Small intestine (tissue), 7 donors: ENCODE measurements at regions not wholly inside any gene's neighbourhood (a gene's known extent, or its start where the extent isn't known, plus 50 kb on each side); places are given as distances from the start of the nearest gene placed in this dataset.

Experiments
- DNase-seq, 2 donors: peaks; one replicate each; pipeline versions ENCODE4 v3.0.0 to v3.0.0-alpha.2; 2013
- FAIRE-seq: peaks from 2 replicates; lab custom pipeline; 2012; peaks lifted over from hg19 to GRCh38; lab: Jason Lieb, UNC
- H3K27ac ChIP-seq, 3 donors: one replicate each; pipeline ENCODE4 v1.5.1; 2013; ENCODE audit warnings: low read length in 2 of 3, mild to moderate bottlenecking in 2 of 3, control low read depth in 1 of 3, inconsistent platforms in 1 of 3, low read depth in 1 of 3, moderate library complexity in 1 of 3
- H3K27me3 ChIP-seq, 3 donors: one replicate each; pipeline ENCODE4 v1.6.1; 2013; ENCODE audit warnings: low read length in 3 of 3, inconsistent platforms in 1 of 3; ENCODE audit not compliant: control insufficient read depth in 3 of 3, insufficient read depth in 3 of 3
- H3K36me3 ChIP-seq, 3 donors: one replicate each; pipeline ENCODE4 v1.6.1; 2013; ENCODE audit warnings: low read length in 3 of 3, inconsistent platforms in 1 of 3, low read depth in 1 of 3, mild to moderate bottlenecking in 1 of 3, moderate library complexity in 1 of 3; ENCODE audit not compliant: control insufficient read depth in 3 of 3, insufficient read depth in 2 of 3
- H3K4me1 ChIP-seq, 3 donors: one replicate each; pipeline ENCODE4 v1.6.1; 2013; ENCODE audit warnings: low read length in 2 of 3, inconsistent platforms in 1 of 3, low read depth in 1 of 3, mild to moderate bottlenecking in 1 of 3, moderate library complexity in 1 of 3; ENCODE audit not compliant: control insufficient read depth in 3 of 3, insufficient read depth in 2 of 3
- H3K4me3 ChIP-seq, 3 donors: one replicate each; pipeline ENCODE4 v1.5.1; 2013; ENCODE audit warnings: low read length in 3 of 3, control low read depth in 1 of 3, inconsistent platforms in 1 of 3, low read depth in 1 of 3, mild to moderate bottlenecking in 1 of 3, moderate library complexity in 1 of 3
- H3K9me3 ChIP-seq, 2 donors: one replicate each; pipeline ENCODE4 v1.6.1; 2013; ENCODE audit warnings: low read depth in 1 of 2, low read length in 1 of 2; ENCODE audit not compliant: control insufficient read depth in 2 of 2, insufficient read depth in 1 of 2
- WGBS, 3 donors: extraction: QIAGEN DNeasy Blood & Tissue Kit; methylation state at CpG; one replicate each; pipeline ENCODE4 v1.1.7; 2013; 5-methylcytosine and 5-hydroxymethylcytosine counted together
- donor health status: healthy with polysubstance abuse.
- donor health status: control.
- donor health status: control.
- donor health status: Bipolar disorder and iron deficiency.
- donor health status: healthy.

DNA sequence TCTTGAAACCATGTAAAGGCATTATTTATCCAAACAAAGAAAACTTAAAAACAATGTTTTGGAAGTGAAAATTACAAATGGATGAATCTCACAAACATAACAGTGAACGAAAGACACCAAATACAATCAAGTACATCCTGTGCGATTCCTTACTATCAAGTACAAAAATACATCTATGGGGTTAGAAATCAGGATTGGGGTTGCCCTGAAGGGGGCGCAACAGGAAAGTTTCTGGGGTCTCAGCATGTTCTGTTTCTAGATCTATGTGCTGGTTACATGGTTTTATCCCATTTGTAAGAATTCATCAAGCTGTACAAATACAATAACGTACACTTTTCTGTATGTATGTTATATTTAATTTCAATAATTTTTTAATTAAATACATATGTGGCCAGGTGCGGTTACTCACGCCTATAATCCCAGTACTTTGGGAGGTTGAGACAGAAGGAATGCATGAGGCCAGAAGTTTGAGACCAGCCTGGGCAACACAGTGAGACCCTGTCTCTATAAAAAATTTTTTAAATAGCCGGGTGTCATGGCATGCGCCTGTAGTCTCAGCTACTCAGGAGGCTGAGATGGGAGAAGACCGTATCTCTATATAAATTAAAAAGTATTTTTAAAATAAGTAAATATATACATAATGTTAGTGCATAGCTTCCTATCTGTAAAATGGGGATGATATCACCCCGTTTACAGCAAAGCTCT, 121.5 kb upstream of the SOD1 start:
- no peaks in the 10 kb centered on the region for H3K4me1 ChIP-seq
- H3K27ac ChIP-seq, result no peak overlapping the region
- DNase-seq (no peak), FAIRE-seq (no peak)
- H3K27me3 ChIP-seq, result no peaks in the 10 kb centered on the region
- WGBS, 3 donors, result 87 to 92% (median 88%) methylated on average over 10 of the region's 10 CpGs
- H3K4me3 ChIP-seq, result no peak overlapping the region
- H3K9me3 ChIP-seq, result no peaks in the 10 kb centered on the region
- no peaks in the 10 kb centered on the region for H3K36me3 ChIP-seq

GRCh38 chr21:31536138-31536537, 123.4 kb upstream of the SOD1 start:
- Histone ChIP-seq H3K27ac (no peak overlapping the region), H3K9me3 (no peaks in the 10 kb centered on the region), H3K4me3 (no peak overlapping the region), H3K4me1 (no peaks in the 10 kb centered on the region), H3K27me3 (no peaks in the 10 kb centered on the region), H3K36me3 (no peaks in the 10 kb centered on the region)
- WGBS, 3 donors, result 89 to 96% (median 90%) methylated on average over 8 of the region's 8 CpGs
- no peak for FAIRE-seq
- DNase-seq, result no peak

DNA sequence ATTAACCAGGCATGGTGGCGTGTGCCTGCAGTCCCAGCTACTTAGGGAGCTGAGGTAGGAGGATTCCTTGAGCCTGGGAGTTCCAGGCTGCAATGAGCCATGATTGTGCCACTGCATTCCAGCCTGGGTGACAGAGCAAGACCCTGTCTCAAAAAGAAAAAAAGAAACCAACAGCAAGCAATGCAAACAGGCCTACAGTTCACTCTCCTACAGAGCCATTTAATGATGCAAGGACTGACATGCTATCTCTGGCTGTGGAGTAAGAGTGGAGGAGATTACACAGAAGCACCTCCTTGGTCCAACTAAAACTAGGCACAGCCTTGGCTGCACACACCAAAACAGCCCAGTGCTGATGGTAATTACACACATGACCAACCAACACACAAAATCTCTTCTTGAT, 127.5 kb upstream of the SOD1 start:
- no peak overlapping the region for H3K27ac ChIP-seq
- H3K9me3 ChIP-seq, result no peaks in the 10 kb centered on the region
- no peaks in the 10 kb centered on the region for H3K36me3 ChIP-seq
- no peaks in the 10 kb centered on the region for H3K4me1 ChIP-seq
- no peaks in the 10 kb centered on the region for H3K27me3 ChIP-seq
- FAIRE-seq, result no peak
- H3K4me3 ChIP-seq, result no peak overlapping the region
- 71 to 86% (median 81%) methylated on average over 1 of the region's 1 CpG for WGBS, 3 donors
- no peak for DNase-seq

GRCh38 chr21:31530897-31531705, 128.4 kb upstream of the SOD1 start:
- 47 to 67% (median 52%) methylated on average over 10 of the region's 10 CpGs for WGBS, 3 donors
- H3K36me3 ChIP-seq, result no peaks in the 10 kb centered on the region
- FAIRE-seq (no peak), DNase-seq (no peak)
- H3K4me1 ChIP-seq, result no peaks in the 10 kb centered on the region
- H3K27me3 ChIP-seq, result no peaks in the 10 kb centered on the region
- no peak overlapping the region for H3K27ac ChIP-seq
- no peaks in the 10 kb centered on the region for H3K9me3 ChIP-seq
- no peak overlapping the region for H3K4me3 ChIP-seq

DNA sequence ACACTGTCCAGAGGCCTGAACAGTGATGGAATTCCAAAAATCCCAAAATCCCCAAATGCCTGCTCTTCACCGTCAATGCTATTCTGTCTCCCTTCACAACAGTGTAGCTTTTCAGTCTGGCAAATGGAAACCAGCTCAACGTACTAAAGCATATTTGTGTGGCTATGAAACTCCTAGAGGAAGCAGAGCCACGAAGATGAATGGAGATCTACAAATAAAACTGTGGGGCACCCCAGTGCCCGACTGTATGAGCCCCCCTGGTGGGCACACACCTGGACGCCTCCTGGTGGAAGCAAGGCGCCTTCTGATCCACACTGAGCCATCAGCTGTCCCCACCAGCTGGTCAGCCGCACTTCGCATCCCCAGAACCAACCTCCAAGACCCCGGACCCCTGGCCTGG, 129.1 kb upstream of the SOD1 start:
- no peak overlapping the region for H3K27ac ChIP-seq
- H3K36me3 ChIP-seq, result no peaks in the 10 kb centered on the region
- H3K27me3 ChIP-seq, result no peaks in the 10 kb centered on the region
- DNase-seq, result no peak
- H3K9me3 ChIP-seq, result no peaks in the 10 kb centered on the region
- H3K4me1 ChIP-seq, result no peaks in the 10 kb centered on the region
- FAIRE-seq, result no peak
- 82 to 86% (median 83%) methylated on average over 9 of the region's 9 CpGs for WGBS, 3 donors
- no peak overlapping the region for H3K4me3 ChIP-seq

GRCh38 chr21:31529406-31529805, 130.1 kb upstream of the SOD1 start:
- H3K4me1 ChIP-seq, result no peaks in the 10 kb centered on the region
- no peaks in the 10 kb centered on the region for H3K9me3 ChIP-seq
- WGBS, 3 donors, result 23 to 39% (median 31%) methylated on average over 1 of the region's 1 CpG
- no peaks in the 10 kb centered on the region for H3K27me3 ChIP-seq
- no peak for FAIRE-seq
- H3K4me3 ChIP-seq, result no peak overlapping the region
- H3K36me3 ChIP-seq, result no peaks in the 10 kb centered on the region
- H3K27ac ChIP-seq, result no peak overlapping the region
- DNase-seq, result no peak

GRCh38 chr21:31526040-31526439, 133.5 kb upstream of the SOD1 start:
- no peak overlapping the region for H3K27ac ChIP-seq
- no peaks in the 10 kb centered on the region for H3K4me1 ChIP-seq
- 90 to 98% (median 94%) methylated on average over 4 of the region's 4 CpGs for WGBS, 3 donors
- H3K36me3 ChIP-seq, result no peaks in the 10 kb centered on the region
- no peak overlapping the region for H3K4me3 ChIP-seq
- no peaks in the 10 kb centered on the region for H3K9me3 ChIP-seq
- DNase-seq, result no peak
- no peaks in the 10 kb centered on the region for H3K27me3 ChIP-seq
- no peak for FAIRE-seq

GRCh38 chr21:31524140-31524539, 135.4 kb upstream of the SOD1 start:
- 57 to 65% (median 58%) methylated on average over 4 of the region's 4 CpGs for whole genome bisulfite sequencing, 3 donors
- H3K27me3 ChIP-seq, result no peaks in the 10 kb centered on the region
- H3K4me1 ChIP-seq, result no peaks in the 10 kb centered on the region
- H3K9me3 ChIP-seq, result no peaks in the 10 kb centered on the region
- H3K4me3 ChIP-seq, result no peak overlapping the region
- no peak overlapping the region for H3K27ac ChIP-seq
- no peaks in the 10 kb centered on the region for H3K36me3 ChIP-seq
- DNase-seq (no peak), FAIRE-seq (no peak)
